Epithelial cell of proximal tubule (primary cell): ENCODE measurements at regions not wholly inside any gene's neighbourhood (a gene's known extent, or its start where the extent isn't known, plus 50 kb on each side); places are given as distances from the start of the nearest gene placed in this dataset.

Experiments used
- DNase-seq: peaks from one replicate; pipeline ENCODE4 v3.0.0-alpha.2; 2011; ENCODE audit warnings: low read depth
- H3K4me3 ChIP-seq: 2 replicates; pipeline ENCODE4 v1.5.1; 2011; ENCODE audit warnings: low read depth, mild to moderate bottlenecking, low read length
- CTCF ChIP-seq: conservative IDR thresholded peaks from 2 replicates; pipeline ENCODE4 v1.5.1; 2012; ENCODE audit warnings: low read depth, mild to moderate bottlenecking, low read length

- TF ChIP-seq CTCF, result no peak
- no peak overlapping the region for H3K4me3 ChIP-seq
- DNase-seq, result no peak
Measured at GRCh38 chr6:9205645-9206044, 770.3 kb upstream of the SLC35B3 start.

GRCh38 chr6:9204171-9204570 is 768.8 kb upstream of the SLC35B3 start:
- H3K4me3 ChIP-seq, result no peak overlapping the region
- peak; percentile 69 for DNase-seq
- no peak for TF ChIP-seq CTCF

GRCh38 chr6:9200712-9201111 is 765.4 kb upstream of the SLC35B3 start:
- DNase-seq, result no peak
- H3K4me3 ChIP-seq, result no peak overlapping the region
- no peak for TF ChIP-seq CTCF

GRCh38 chr6:9197726-9198125 is 762.4 kb upstream of the SLC35B3 start:
- no peak for DNase-seq
- TF ChIP-seq CTCF, result no peak
- H3K4me3 ChIP-seq, result no peak overlapping the region

- TF ChIP-seq CTCF, result no peak
- H3K4me3 ChIP-seq, result no peak overlapping the region
- no peak for DNase-seq
Measured at GRCh38 chr6:9195322-9195721, 760.0 kb upstream of the SLC35B3 start.

- H3K4me3 ChIP-seq, result no peak overlapping the region
- no peak for TF ChIP-seq CTCF
- no peak for DNase-seq
Measured at GRCh38 chr6:9192405-9192909, 757.1 kb upstream of the SLC35B3 start.

- no peak for TF ChIP-seq CTCF
Measured at GRCh38 chr6:9186148-9186547, 750.8 kb upstream of the SLC35B3 start.

More at GRCh38 chr6:9186148-9186547, 750.8 kb upstream of the SLC35B3 start:
- no peak overlapping the region for H3K4me3 ChIP-seq
- DNase-seq, result no peak
